HEK293 (cell line): ENCODE measurements at regions not wholly inside any gene's neighbourhood (a gene's known extent, or its start where the extent isn't known, plus 50 kb on each side); places are given as distances from the start of the nearest gene placed in this dataset.

Experiments
- EGR2 ChIP-seq: fragments of 450-650 bp; formaldehyde crosslinking; IDR thresholded peaks from 2 replicates; pipeline ENCODE4 v1.5.1; 2016; ENCODE audit warnings: low read depth, missing biosample characterization, missing genetic modification characterization
- GLIS2 ChIP-seq: fragments of 450-650 bp; formaldehyde crosslinking; IDR thresholded peaks from 2 replicates; pipeline ENCODE4 v1.5.1; 2016; ENCODE audit warnings: missing biosample characterization, missing genetic modification characterization
- PRDM1 ChIP-seq: fragments of 450-650 bp; formaldehyde crosslinking; IDR thresholded peaks from 2 replicates; pipeline ENCODE4; 2016; ENCODE audit warnings: missing biosample characterization, missing genetic modification characterization
- REPIN1 ChIP-seq: fragments of 450-650 bp; formaldehyde crosslinking; IDR thresholded peaks from 2 replicates; pipeline ENCODE4 v1.5.1; 2017; ENCODE audit warnings: missing biosample characterization, missing genetic modification characterization, low read depth
- YY1 ChIP-seq: fragments of 450-650 bp; formaldehyde crosslinking; IDR thresholded peaks from 2 replicates; pipeline ENCODE4 v1.5.1; 2018; ENCODE audit warnings: missing biosample characterization, missing genetic modification characterization
- ZNF174 ChIP-seq: fragments of 450-650 bp; formaldehyde crosslinking; IDR thresholded peaks from 2 replicates; pipeline ENCODE4 v1.5.0; 2017; ENCODE audit warnings: missing biosample characterization, mild to moderate bottlenecking, missing genetic modification characterization
- ZNF24 ChIP-seq: fragments of 450-650 bp; formaldehyde crosslinking; IDR thresholded peaks from 2 replicates; pipeline ENCODE4 v1.5.1; 2016; ENCODE audit warnings: missing biosample characterization, missing genetic modification characterization
- ZNF248 ChIP-seq: fragments of 450-650 bp; formaldehyde crosslinking; IDR thresholded peaks from 2 replicates; pipeline ENCODE4 v1.5.1; 2017; ENCODE audit warnings: missing biosample characterization, missing genetic modification characterization
- ZNF311 ChIP-seq: fragments of 450-650 bp; formaldehyde crosslinking; IDR thresholded peaks from 2 replicates; pipeline ENCODE4 v1.5.1; 2017; ENCODE audit warnings: missing biosample characterization, missing genetic modification characterization, borderline replicate concordance
- ZNF654 ChIP-seq: fragments of 450-650 bp; formaldehyde crosslinking; IDR thresholded peaks from 2 replicates; pipeline ENCODE4 v1.5.1; 2016; ENCODE audit warnings: low read depth, missing biosample characterization, missing genetic modification characterization
- ZNF777 ChIP-seq: fragments of 450-650 bp; formaldehyde crosslinking; IDR thresholded peaks from 2 replicates; pipeline ENCODE4 v1.5.1; 2017; ENCODE audit warnings: missing biosample characterization, missing genetic modification characterization, borderline replicate concordance
- TF ChIP-seq, protein P1 (sequence below): fragments of 450-650 bp; formaldehyde crosslinking; IDR thresholded peaks from 2 replicates; pipeline ENCODE4 v1.5.1; 2016; ENCODE audit warnings: missing biosample characterization, missing genetic modification characterization
- TF ChIP-seq, protein P2 (sequence below): fragments of 450-650 bp; formaldehyde crosslinking; IDR thresholded peaks from 2 replicates; pipeline ENCODE4 v1.5.1; 2016; ENCODE audit warnings: missing biosample characterization, missing genetic modification characterization
- TF ChIP-seq, protein P3 (sequence below): fragments of 450-650 bp; formaldehyde crosslinking; IDR thresholded peaks from 2 replicates; pipeline ENCODE4 v1.5.1; 2016; ENCODE audit warnings: missing biosample characterization, missing genetic modification characterization, low read depth

DNA sequence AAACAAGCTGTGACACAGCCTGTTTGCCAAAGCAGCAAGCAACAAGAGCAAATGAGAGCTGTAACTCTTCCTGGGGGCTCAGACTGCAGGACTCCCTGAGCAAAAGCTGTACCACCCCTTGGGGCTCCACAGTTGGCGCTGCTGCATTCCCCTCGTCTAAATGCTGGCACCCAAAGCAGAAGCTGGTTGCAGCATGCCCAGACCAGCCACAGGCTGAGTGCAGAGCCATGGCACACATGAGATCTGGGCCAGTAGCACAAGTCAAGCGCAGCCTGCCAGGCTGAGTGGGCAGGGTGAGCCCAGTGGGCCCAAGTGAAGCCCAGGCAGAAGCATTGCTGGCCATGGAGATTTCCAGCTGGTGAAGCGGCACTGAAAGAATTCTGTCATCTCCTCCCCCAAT is 157.3 kb upstream of the GRAMD2B start:
- TF ChIP-seq YY1 (tag by site-specific recombination) (no peak), GLIS2 (tag by site-specific recombination) (no peak), ZNF654 (tag by site-specific recombination) (no peak), REPIN1 (no peak), EGR2 (tag by site-specific recombination) (no peak), ZNF311 (no peak), PRDM1 (tag by site-specific recombination) (no peak), ZNF24 (tag by site-specific recombination) (no peak), ZNF777 (tag by site-specific recombination) (no peak), ZNF174 (no peak), ZNF248 (tag by site-specific recombination) (no peak)
- TF ChIP-seq, protein P1, sequence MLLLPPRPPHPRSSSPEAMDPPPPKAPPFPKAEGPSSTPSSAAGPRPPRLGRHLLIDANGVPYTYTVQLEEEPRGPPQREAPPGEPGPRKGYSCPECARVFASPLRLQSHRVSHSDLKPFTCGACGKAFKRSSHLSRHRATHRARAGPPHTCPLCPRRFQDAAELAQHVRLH (tag by site-specific recombination) = no peak
- TF ChIP-seq, protein P2, sequence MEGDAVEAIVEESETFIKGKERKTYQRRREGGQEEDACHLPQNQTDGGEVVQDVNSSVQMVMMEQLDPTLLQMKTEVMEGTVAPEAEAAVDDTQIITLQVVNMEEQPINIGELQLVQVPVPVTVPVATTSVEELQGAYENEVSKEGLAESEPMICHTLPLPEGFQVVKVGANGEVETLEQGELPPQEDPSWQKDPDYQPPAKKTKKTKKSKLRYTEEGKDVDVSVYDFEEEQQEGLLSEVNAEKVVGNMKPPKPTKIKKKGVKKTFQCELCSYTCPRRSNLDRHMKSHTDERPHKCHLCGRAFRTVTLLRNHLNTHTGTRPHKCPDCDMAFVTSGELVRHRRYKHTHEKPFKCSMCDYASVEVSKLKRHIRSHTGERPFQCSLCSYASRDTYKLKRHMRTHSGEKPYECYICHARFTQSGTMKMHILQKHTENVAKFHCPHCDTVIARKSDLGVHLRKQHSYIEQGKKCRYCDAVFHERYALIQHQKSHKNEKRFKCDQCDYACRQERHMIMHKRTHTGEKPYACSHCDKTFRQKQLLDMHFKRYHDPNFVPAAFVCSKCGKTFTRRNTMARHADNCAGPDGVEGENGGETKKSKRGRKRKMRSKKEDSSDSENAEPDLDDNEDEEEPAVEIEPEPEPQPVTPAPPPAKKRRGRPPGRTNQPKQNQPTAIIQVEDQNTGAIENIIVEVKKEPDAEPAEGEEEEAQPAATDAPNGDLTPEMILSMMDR = no peak
- TF ChIP-seq, protein P3, sequence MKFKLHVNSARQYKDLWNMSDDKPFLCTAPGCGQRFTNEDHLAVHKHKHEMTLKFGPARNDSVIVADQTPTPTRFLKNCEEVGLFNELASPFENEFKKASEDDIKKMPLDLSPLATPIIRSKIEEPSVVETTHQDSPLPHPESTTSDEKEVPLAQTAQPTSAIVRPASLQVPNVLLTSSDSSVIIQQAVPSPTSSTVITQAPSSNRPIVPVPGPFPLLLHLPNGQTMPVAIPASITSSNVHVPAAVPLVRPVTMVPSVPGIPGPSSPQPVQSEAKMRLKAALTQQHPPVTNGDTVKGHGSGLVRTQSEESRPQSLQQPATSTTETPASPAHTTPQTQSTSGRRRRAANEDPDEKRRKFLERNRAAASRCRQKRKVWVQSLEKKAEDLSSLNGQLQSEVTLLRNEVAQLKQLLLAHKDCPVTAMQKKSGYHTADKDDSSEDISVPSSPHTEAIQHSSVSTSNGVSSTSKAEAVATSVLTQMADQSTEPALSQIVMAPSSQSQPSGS (tag by site-specific recombination) = no peak
